Left colon (tissue), 2 donors: ENCODE measurements at regions not wholly inside any gene's neighbourhood (a gene's known extent, or its start where the extent isn't known, plus 50 kb on each side); places are given as distances from the start of the nearest gene placed in this dataset.
A peak's percentile ranks its signal among the peaks of the same experiment; 100 is the strongest.

Experiments used
- ATAC-seq: fragments of 200-7000 bp; cut with Tn5 transposase; one replicate; pipeline ENCODE4 v1.9.1; 2020; ENCODE audit warnings: mild to moderate bottlenecking, moderate library complexity
- DNase-seq, 2 donors: peaks; one replicate each; pipeline ENCODE4 v3.0.0-alpha.2; 2020
- intact Hi-C, 2 donors: fragments of 100-400 bp; cut with DNase I in 1 of 2; cut with micrococcal nuclease in 1 of 2; formaldehyde crosslinking; loops; one replicate each; pipeline versions ENCODE4 v1.11.2 to v1.14.0; 2022; cut with DNase I, micrococcal nuclease
- donor health status: DM: no; HTN: no; CAD: no.
- donor health status: DM: yes; HTN: yes; CAD: no.

DNA sequence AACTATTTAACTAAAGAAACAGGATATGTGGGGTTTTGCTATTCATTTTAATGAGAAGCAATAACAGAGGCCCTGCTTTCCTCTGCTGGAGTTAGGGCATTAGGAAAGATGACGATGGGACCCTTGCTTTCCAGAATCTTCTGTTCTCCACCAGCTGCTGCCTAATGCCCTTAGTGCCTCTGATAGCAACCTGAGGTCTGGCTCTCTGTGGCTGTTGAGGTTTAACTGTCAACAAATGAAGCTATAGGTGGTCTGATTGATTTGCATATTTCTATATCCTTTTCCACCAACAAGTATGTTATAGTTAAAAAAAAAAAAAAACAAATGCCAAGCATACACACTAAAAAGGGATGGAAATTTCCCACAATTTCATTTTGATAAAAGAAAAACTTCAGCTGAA is 115.1 kb upstream of the NCK2 start:
- no peak for ATAC-seq
- intact Hi-C loops = no loop called here
- no peak for DNase-seq

DNA sequence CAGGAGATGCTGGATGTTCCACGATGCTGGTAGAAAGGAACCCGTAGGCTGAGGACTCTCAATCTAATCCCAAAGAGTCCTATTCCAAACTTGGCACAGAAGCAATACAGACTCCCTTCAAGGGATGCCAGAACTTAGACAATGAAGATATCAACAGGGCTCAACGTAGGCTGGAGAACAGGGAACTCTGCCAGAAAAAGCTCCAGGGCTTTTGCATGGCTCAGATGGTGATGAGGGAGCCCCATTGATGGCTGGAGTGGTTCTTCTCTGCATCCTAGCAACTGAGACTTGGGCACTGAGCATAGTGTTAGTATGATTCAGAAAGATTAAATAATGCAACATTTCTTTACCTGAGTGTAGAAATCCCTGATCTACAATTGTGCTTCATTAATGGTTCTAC is 117.2 kb upstream of the NCK2 start:
- intact Hi-C loops = no loop called here
- no peak for ATAC-seq
- DNase-seq = no peak

DNA sequence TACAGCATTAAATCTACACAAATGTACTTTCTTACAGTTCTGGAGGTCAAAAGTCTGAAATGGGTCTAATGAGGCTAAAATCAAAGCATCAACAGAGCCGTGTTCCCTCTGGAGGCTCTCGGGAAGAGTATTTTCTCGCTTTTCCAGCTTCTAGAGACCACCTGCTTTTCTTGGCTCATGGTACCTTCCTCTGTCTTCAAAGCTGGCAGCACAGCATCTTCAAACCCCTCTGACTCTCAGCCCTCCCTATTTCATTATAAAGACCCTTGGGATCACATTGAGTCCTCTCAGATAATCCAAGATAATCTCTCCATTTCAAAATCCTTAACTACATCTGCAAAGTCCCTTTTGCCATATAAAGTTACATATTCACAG is 117.8 kb upstream of the NCK2 start:
- no peak for ATAC-seq
- intact Hi-C loops = no loop called here
- no peak for DNase-seq

DNA sequence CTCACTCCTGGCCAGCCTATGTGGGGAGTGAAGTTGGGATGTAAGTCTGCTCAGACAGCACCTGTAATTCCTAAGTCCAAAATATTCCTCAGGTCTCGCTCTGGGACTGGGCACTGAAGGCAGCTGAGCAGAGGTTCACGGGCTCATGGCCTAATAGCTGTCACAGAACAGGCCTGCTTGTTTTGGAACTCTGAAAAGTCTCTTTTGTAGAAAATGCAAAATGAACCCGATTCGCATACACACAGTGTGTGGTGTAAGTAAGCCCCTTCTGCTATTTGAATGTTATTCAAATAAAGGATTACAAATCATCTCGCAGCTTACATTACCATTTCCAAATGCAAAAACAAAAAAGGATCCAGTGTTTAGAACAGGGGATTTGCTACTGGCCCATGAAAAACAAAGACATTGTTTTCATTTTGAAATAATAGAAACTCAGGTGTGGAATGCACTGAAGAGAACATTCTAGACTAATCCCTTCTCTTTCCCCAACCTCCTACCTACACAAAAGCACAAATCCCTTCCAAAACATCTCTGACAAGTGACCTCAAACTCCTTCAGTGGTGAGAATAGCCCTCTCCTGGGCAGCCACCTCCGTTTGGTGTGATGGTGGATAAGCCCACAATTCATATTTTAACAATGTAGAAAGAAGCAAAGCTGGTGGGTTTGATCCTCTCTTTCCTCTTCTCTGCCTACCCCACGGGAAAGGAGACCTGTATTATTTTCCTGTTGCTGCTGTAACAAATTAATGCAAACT is 118.3 kb upstream of the NCK2 start:
- intact Hi-C loops = no loop called here
- ATAC-seq (no peak), DNase-seq (no peak)

DNA sequence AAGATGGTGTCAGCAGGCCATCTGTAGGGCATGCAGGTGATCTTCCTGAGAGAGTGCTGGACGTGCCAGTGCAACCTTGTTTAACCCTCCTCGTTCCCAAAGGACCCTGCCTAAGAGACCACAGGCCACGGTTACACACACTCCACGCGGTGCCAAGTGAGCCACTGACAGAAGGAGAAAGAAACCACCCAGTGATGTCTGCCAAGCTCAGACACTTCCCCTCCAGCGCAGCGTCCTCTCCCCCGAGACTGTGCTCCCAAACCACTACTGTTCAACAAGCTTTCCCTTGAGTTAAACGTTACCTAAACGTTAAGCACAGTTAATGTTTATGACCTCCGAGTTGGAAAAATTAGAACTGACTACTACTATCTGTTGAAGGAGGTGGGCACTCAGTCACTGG is 119.1 kb upstream of the NCK2 start:
- DNase-seq (no peak), ATAC-seq (peak; percentile 25)

DNA sequence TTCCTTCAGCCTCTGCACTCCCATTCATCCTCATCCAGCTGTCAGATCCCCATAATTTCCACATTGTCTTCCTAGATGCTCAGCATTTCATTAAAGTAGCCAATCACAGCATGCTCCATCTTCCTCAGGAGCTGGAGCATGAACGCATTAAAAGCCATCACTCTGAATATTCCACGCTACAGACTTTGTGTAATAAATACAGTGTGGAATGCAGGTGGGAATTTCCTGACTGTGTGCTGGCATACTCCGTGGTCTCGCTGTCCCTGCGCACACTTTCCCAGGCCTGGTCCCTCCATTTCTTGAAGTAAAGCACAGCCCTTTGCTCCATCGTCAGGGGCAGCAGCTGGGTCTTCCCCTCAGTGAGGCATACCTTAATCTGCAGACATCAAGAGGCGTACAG is 123.7 kb upstream of the NCK2 start:
- ATAC-seq (no peak), DNase-seq (no peak)
- intact Hi-C loops = no loop called here

More for the DNA sequence above, 119.1 kb upstream of the NCK2 start:
- intact Hi-C loops = no loop called here

DNA sequence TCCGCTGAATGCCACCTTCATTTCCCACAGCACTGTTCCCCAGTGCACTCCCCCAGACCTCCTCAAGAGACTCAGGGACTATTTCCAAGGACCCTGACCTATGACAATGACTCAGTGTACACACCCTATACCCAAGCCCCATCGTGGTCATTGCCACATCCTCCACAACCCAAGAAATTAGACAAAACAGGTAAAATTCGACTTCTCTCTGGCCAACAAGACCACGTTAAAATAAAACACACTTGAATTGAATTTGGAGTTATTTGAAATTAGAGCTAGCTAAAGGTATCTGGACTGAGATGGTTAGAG is 126.4 kb upstream of the NCK2 start:
- intact Hi-C loops = no loop called here
- DNase-seq (no peak), ATAC-seq (no peak)

DNA sequence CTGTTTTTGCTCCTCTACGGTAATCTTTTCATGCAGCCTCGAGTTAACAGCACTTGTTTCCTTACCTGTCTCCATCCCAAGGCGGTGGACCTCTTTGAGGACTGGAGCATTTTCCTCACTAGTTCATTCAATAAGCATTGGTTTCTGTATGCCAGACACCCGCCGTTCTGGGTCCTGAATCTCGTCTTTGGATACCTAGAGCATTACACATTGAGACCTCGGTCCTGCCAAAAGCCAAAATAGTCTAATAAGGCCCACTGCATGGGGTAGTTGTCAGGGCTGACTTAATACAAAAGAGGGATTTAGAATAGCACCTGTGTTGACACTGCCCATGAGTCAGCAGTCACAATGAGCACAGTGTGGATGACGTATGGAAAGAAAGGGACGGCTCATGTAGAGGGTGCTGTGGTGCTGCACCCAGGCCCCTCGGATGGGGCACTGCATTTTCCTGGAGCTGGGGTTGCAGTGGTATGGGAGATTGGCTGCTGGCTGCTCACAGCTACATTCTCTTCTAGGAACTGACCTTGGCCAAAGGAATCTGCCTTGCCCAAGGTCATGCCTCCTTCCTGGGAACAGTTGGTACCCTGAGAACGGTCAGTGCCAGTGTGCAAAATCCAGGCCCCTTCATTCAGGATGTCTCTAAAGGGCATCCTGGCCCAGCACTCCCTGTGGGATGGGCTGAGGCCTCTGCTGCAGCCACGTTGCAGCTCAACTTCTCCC is 126.9 kb upstream of the NCK2 start:
- DNase-seq = no peak
- ATAC-seq = peak; percentile 70
- intact Hi-C loops = no loop called here

DNA sequence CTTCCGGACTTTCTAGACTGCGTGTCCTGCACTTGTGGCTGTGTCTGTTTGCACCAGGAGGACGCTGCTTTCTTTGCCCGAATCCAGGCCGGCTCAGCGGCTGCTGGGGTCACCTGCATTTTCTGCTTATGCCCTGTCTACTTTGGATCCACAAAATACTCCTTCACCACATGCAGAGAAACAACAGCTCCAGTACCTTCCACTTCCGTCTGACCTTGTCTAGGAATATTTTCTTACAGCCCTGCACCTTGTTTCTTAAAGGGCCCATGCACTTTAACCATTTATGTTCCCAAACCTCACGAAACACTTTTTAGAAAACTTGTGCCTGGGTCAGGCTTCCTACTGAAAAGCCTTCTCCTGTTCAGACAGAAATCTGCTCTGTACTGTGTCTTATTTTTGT is 129.4 kb upstream of the NCK2 start:
- intact Hi-C loops = no loop called here
- DNase-seq = peak in 1 of 2 donors; percentile 15
- ATAC-seq = peak; percentile 70

- peak; percentile 69 for ATAC-seq
- DNase-seq = peak in 1 of 2 donors; percentile 12
- intact Hi-C loops = no loop called here
Observed at GRCh38 chr2:105611811-105612424, 132.8 kb upstream of the NCK2 start.

DNA sequence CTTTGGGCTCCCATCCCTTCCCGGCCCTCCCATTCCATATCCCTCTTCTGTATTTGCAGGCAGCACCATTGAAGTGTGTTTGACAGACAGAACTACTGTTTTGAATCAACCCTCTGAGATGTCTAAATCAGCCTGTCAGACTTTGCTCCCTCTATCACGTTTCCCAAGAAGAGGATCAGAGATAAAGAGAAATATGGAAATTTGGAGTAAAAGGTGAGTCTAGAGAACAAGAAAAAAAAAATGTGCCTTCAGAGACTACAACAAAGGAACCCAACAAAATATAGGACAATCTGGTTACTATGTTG is 133.4 kb upstream of the NCK2 start:
- ATAC-seq (peak; percentile 18), DNase-seq (no peak)
- intact Hi-C loops = no loop called here

GRCh38 chr2:105610576-105611332 is 134.0 kb upstream of the NCK2 start:
- ATAC-seq = peak; percentile 23
- intact Hi-C loops = no loop called here
- no peak for DNase-seq

DNA sequence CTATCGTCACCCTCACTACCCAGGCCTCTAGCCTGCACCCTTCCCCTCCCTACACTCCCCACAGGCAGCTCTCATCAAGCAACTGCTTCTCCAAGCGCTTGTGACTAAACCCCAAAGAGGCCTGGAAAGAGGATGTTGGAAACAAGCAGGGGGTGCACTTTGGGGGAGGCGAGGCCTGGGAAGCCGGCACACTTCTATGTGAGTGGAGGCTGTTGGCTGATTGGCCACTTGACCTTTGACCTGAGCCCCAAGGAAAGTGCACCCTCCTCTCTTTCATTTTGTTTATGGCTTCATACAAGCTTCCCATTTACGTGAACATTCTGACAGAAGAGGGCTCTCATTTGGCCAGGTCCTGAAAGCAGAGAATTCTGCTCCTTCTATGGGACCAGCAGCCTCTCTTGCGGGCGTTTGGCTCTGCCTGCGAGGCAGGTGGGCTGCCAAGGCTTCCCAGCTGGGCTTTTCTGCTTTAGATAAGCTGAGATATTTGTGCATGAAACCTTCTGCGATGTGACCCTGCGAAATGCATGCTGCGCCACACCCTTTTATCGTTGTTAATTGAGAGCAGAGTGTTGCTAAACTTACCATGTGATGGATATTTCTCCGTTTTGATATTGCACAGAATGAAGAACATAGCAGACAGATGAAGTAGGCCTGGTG is 134.8 kb upstream of the NCK2 start:
- ATAC-seq (peak; percentile 30), DNase-seq (peak in 1 of 2 donors; percentile 13)
- intact Hi-C loops = no loop called here

DNA sequence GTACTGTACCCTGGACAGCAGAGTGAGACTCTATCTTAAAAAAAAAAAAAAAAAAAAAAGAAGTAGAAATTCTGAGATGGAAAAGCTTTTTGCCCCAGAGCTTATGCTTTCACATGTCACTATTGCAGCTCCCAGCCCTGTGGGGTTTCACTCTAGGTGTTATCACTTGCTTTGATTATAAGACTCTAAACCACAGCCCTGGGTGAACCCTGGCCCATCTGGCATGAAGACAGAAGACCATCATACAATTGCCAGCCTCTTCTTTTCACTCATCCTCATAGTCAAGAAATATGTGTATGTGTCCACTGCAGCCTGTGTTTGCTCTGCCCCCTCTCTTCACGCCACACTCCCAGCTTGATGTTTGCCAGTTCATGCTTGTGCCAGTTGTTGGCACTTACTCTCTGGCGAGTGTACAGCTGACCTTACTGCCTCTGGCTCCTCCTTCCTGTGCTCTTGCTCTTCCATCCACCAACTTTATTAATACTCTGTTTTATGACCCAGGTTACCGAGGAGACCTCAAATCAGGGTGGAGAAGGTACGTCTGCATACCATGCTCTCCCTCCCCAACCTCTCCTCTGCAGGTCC is 136.7 kb upstream of the NCK2 start:
- intact Hi-C loops = no loop called here
- peak; percentile 12 for ATAC-seq

GRCh38 chr2:105606081-105606480 is 138.6 kb upstream of the NCK2 start:
- intact Hi-C loops = no loop called here
- ATAC-seq = no peak
- no peak for DNase-seq

More for the DNA sequence above, 136.7 kb upstream of the NCK2 start:
- no peak for DNase-seq

DNA sequence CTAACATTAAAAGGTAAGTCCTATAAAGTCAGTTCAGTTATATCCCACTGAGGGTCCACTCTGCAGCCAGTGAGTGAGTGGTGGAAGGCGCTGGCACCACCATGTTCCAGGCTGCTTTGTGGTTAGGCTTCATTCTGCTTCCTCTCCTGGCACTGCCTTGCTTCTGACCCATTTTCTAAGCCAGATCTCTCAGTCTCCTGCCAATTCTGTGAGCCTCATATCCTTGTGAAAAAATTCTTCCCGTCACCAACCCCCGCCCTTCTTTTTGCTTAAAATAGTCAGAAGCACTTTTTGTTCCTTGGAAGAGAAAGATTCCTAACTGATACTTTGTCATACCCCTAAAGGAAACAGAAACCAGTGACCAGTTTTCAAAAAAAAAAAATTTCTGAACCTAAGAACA is 139.8 kb upstream of the NCK2 start:
- ATAC-seq (no peak), DNase-seq (no peak)

GRCh38 chr2:105600949-105601794 is 143.5 kb upstream of the NCK2 start:
- no peak for DNase-seq
- no peak for ATAC-seq
- intact Hi-C loops = no loop called here

More for the DNA sequence above, 139.8 kb upstream of the NCK2 start:
- intact Hi-C loops = no loop called here

DNA sequence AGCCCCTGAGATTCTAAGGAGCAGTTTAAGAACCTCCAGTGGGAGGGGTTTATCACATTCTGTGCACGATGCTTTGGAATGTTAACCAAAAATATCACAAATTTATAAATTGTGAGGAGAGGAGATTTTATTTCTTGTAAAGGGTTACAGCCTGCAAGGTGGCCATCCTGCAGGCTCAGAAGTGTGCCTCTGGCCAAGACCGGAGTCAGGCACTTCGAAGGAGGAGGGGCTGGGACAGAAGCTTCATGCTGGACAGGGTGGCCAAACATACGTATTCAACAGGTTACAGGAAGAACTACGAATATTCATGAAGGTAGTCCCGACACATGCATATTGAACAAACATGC is 144.1 kb upstream of the NCK2 start:
- intact Hi-C loops = no loop called here
- DNase-seq (no peak), ATAC-seq (no peak)
